Ascending aorta (tissue), 2 donors: ENCODE measurements at regions not wholly inside any gene's neighbourhood (a gene's known extent, or its start where the extent isn't known, plus 50 kb on each side); places are given as distances from the start of the nearest gene placed in this dataset.
"Not testable (repeated sequence)": the region's sequence is repeated elsewhere in the genome, so short reads cannot be mapped to it uniquely, and the experiment has no call there.

ENCODE experiments used
- DNase-seq, 2 donors: peaks; one replicate each; pipeline ENCODE4 v3.0.0-alpha.2; 2019; ENCODE audit warnings: low spot score in 2 of 2
- H3K27ac ChIP-seq, 2 donors: fragments of 200-600 bp; sonication (generic); one replicate each; pipeline ENCODE4 v1.5.1; 2016 to 2017; ENCODE audit warnings: mild to moderate bottlenecking in 1 of 2
- H3K27me3 ChIP-seq: fragments of 200-600 bp; sonication (generic); one replicate; pipeline ENCODE4 v1.5.1; 2017
- H3K36me3 ChIP-seq, 2 donors: fragments of 200-600 bp; sonication (generic); one replicate each; pipeline ENCODE4 v1.5.1; 2016
- H3K4me1 ChIP-seq, 2 donors: fragments of 200-600 bp; sonication (generic); one replicate each; pipeline ENCODE4 v1.5.1; 2016 to 2017; ENCODE audit warnings: mild to moderate bottlenecking in 1 of 2
- H3K4me3 ChIP-seq, 2 donors: fragments of 200-600 bp; sonication (generic); one replicate each; pipeline ENCODE4 v1.5.1; 2016 to 2017; ENCODE audit warnings: mild to moderate bottlenecking in 1 of 2
- H3K9me3 ChIP-seq, 2 donors: fragments of 200-600 bp; sonication (generic); one replicate each; pipeline ENCODE4 v1.5.1; 2016
- CTCF ChIP-seq, 3 experiments: fragments of 200-600 bp in 2 of 3; fragments of 450-650 bp in 1 of 3; sonication (generic) in 2 of 3; IDR thresholded peaks; one replicate each; pipeline ENCODE4 v1.5.1; 2016 to 2019; ENCODE audit warnings: antibody characterized with exemption in 3 of 3, mild to moderate bottlenecking in 1 of 3, moderate library complexity in 1 of 3
- intact Hi-C: fragments of 100-400 bp; cut with DNase I; formaldehyde crosslinking; loops from one replicate; pipeline ENCODE4 v1.15.1; 2023

- intact Hi-C loops, result no loop called here
- Histone ChIP-seq H3K9me3 (no peaks in the 10 kb centered on the region), H3K36me3 (no peaks in the 10 kb centered on the region), H3K27ac (no peak overlapping the region), H3K4me3 (no peak overlapping the region), H3K27me3 (no peaks in the 10 kb centered on the region), H3K4me1 (no peaks in the 10 kb centered on the region)
- no peak for TF ChIP-seq CTCF (IDR thresholded peaks at IDR 0.05)
- DNase-seq, result no peak
Observed at GRCh38 chr5:52624291-52624690, 163.4 kb upstream of the ITGA1 start.

GRCh38 chr5:52626312-52626711 is 161.4 kb upstream of the ITGA1 start:
- Histone ChIP-seq H3K36me3 (no peaks in the 10 kb centered on the region), H3K27me3 (no peaks in the 10 kb centered on the region), H3K9me3 (no peaks in the 10 kb centered on the region), H3K4me3 (no peak overlapping the region), H3K27ac (no peak overlapping the region), H3K4me1 (no peaks in the 10 kb centered on the region)
- intact Hi-C loops, result no loop called here
- no peak for DNase-seq
- no peak for TF ChIP-seq CTCF (IDR thresholded peaks at IDR 0.05)

GRCh38 chr5:52627740-52628139 is 160.0 kb upstream of the ITGA1 start:
- no peak for TF ChIP-seq CTCF (IDR thresholded peaks at IDR 0.05)
- intact Hi-C loops, result no loop called here
- Histone ChIP-seq H3K27ac (no peak overlapping the region), H3K4me3 (no peak overlapping the region), H3K27me3 (no peaks in the 10 kb centered on the region), H3K9me3 (no peaks in the 10 kb centered on the region), H3K36me3 (no peaks in the 10 kb centered on the region), H3K4me1 (no peaks in the 10 kb centered on the region)
- no peak for DNase-seq

GRCh38 chr5:52632281-52632680 is 155.4 kb upstream of the ITGA1 start:
- H3K36me3 ChIP-seq, result no peaks in the 10 kb centered on the region
- TF ChIP-seq CTCF (IDR thresholded peaks at IDR 0.05), result no peak
- H3K27ac ChIP-seq, result no peak overlapping the region
- no peak overlapping the region for H3K4me3 ChIP-seq
- H3K27me3 ChIP-seq, result no peaks in the 10 kb centered on the region
- no peak for DNase-seq
- intact Hi-C loops, result no loop called here
- no peaks in the 10 kb centered on the region for H3K9me3 ChIP-seq
- no peaks in the 10 kb centered on the region for H3K4me1 ChIP-seq

GRCh38 chr5:52634171-52634570 is 153.5 kb upstream of the ITGA1 start:
- H3K36me3 ChIP-seq, H3K4me3 ChIP-seq, DNase-seq, H3K27me3 ChIP-seq, H3K4me1 ChIP-seq, H3K9me3 ChIP-seq, intact Hi-C loops, H3K27ac ChIP-seq: not testable (repeated sequence)

GRCh38 chr5:52638732-52639131 is 149.0 kb upstream of the ITGA1 start:
- intact Hi-C loops, result no loop called here
- no peak for DNase-seq
- H3K9me3 ChIP-seq, result peaks cover 0 to 5% of the 10 kb centered on the region in 2 donors
- TF ChIP-seq CTCF (IDR thresholded peaks at IDR 0.05), result no peak
- no peaks in the 10 kb centered on the region for H3K27me3 ChIP-seq
- H3K4me3 ChIP-seq, result no peak overlapping the region
- H3K36me3 ChIP-seq, result no peaks in the 10 kb centered on the region
- H3K27ac ChIP-seq, result no peak overlapping the region
- no peaks in the 10 kb centered on the region for H3K4me1 ChIP-seq
